Epithelial cell of esophagus (primary cell): ENCODE measurements at regions not wholly inside any gene's neighbourhood (a gene's known extent, or its start where the extent isn't known, plus 50 kb on each side); places are given as distances from the start of the nearest gene placed in this dataset.
"Not testable (repeated sequence)": the region's sequence is repeated elsewhere in the genome, so short reads cannot be mapped to it uniquely, and the experiment has no call there.

Experiments used
- DNase-seq: peaks from one replicate; pipeline ENCODE4 v3.0.0; 2010; ENCODE audit warnings: low read depth
- H3K4me3 ChIP-seq: 2 replicates; pipeline ENCODE4 v1.5.1; 2011; ENCODE audit warnings: mild to moderate bottlenecking, low read length, control low read depth
- CTCF ChIP-seq: IDR thresholded peaks from 2 replicates; pipeline ENCODE4 v1.5.1; 2011; ENCODE audit warnings: low read depth, mild to moderate bottlenecking, low read length, control low read depth, inconsistent platforms; ENCODE audit not compliant: insufficient read depth; ENCODE audit errors: missing control alignments

DNA sequence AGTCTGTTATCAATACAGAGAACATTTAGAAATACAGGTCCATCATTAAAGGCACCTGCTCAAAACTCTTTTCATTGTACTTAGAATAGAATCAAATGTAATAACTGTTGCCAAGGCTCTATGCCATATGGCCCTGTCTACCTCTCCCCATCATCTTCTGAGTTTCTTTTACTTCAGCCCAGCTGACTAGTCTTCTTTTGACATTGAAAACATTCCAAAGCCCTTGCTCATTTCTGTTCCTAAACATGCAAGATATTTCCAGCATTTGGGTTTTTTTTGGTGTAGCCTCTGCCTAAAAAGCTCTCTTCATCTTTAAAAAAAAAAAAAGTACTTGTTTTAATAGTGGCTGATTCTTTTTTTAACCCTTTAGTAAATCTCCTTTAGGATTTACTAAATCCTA is 165.5 kb upstream of the SMIM30 start:
- H3K4me3 ChIP-seq: no peak overlapping the region
- DNase-seq: no peak
- TF ChIP-seq CTCF: no peak

DNA sequence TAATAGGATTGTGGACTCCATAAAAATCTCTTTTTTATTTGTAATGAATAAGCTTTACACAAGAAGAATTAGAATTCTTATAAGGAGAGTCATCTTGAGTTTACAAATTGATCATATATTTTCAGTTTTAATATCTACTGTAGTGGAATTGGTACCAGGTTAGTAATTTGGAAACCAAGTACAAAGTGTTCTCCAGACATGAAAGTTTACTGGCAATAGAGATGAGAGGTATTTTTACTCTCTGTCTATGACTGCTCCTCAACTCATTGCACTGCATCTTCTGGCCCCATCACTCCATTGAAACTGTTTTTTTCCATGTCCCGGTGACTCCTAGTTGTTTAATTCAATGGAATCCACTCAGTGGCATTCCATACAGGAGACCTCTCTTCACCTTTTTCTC is 164.5 kb upstream of the SMIM30 start:
- DNase-seq: no peak
- H3K4me3 ChIP-seq: no peak overlapping the region
- TF ChIP-seq CTCF: no peak

GRCh38 chr7:113281223-113281622 is 162.9 kb upstream of the SMIM30 start:
- no peak for DNase-seq
- no peak overlapping the region for H3K4me3 ChIP-seq
- no peak for TF ChIP-seq CTCF

DNA sequence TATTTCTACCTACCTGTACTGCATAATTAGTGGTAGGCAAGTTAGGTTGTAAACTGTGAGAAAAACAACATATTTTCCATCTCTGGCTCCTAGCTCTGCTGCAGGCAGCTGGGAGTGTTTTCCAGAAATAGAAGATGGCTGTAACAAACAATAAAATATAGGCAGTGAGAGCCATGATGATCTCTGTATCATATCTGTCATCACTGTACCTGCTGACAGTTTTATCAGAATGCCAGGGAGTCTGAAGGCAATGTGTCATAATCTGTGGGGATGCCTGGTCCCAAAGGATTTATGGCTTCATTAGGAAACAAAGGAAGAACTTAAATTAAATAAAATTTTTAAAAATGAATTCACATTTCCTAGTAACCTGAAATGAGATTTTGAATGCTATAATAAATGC is 160.9 kb upstream of the SMIM30 start:
- no peak for DNase-seq
- H3K4me3 ChIP-seq: no peak overlapping the region
- no peak for TF ChIP-seq CTCF

- TF ChIP-seq CTCF: no peak
- DNase-seq: no peak
- H3K4me3 ChIP-seq: no peak overlapping the region
Observed at GRCh38 chr7:113270790-113271189, 152.4 kb upstream of the SMIM30 start.

GRCh38 chr7:113269592-113269991 is 151.2 kb upstream of the SMIM30 start:
- H3K4me3 ChIP-seq, DNase-seq: not testable (repeated sequence)

- TF ChIP-seq CTCF: no peak
- no peak for DNase-seq
- H3K4me3 ChIP-seq: no peak overlapping the region
Observed at GRCh38 chr7:113268757-113269156, 150.4 kb upstream of the SMIM30 start.

GRCh38 chr7:113267885-113268284 is 149.5 kb upstream of the SMIM30 start:
- H3K4me3 ChIP-seq: no peak overlapping the region
- peak; percentile 6 for DNase-seq
- no peak for TF ChIP-seq CTCF
